Activated CD4-positive, alpha-beta T cell treated with anti-CD3 and anti-CD28 coated beads for 1 hour (primary cell): ENCODE measurements at regions not wholly inside any gene's neighbourhood (a gene's known extent, or its start where the extent isn't known, plus 50 kb on each side); places are given as distances from the start of the nearest gene placed in this dataset.
"Not testable (repeated sequence)": the region's sequence is repeated elsewhere in the genome, so short reads cannot be mapped to it uniquely, and the experiment has no call there.

Experiments used
- DNase-seq: peaks from one replicate; pipeline ENCODE4 v3.0.0-alpha.2; 2020

GRCh38 chr21:28877318-28877884, 115.3 kb downstream of the LTN1 start:
- no peak for DNase-seq

GRCh38 chr21:28875078-28875477, 117.6 kb downstream of the LTN1 start:
- no peak for DNase-seq

DNA sequence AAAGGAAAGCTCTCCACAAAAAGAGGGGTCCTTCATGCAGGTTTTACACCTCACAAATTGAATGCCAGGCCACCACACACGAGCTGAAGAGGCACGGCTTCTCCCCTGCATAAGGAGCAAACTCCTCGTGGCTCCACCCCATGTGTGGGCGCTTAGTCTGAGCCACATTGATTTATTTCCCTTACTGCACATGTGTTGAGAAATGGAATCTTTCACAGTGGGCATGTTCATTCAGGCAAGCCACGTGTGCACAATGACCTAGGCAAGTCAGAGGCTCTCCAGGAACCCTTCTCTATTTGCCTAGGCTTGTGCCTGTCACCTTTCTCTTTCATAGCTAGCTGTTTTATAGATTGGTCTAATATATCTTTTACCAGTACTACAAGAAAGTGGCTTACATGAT, 120.5 kb downstream of the LTN1 start:
- DNase-seq = no peak

DNA sequence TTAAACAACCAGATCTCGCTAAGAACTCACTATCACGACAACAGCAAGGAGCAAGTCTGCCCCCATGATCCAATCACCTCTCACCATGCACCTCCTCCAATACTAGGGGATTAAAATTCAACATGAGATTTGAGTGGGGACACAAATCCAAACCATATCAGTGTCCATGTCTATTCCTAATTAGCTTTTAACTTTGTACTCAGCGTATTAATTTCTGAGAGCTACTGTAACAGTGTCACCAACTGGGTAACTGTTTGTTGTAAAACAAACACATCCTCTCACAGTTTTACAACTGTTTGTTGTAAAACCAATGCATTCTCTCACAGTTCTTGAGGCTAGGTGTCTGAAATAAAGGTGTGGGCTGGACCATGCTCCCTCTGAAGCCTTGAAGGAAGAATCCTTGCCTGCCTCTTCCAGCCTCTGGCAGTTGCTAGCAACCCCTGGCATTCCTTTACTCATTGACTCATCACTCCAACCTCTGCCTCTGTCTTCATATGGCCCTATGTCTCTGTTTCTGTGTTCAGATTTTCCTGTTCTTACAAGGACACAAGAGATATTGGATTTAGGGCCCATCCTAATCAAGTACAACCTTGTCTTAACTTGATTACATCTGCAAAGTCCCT, 121.2 kb downstream of the LTN1 start:
- DNase-seq = no peak

GRCh38 chr21:28867401-28867800, 125.3 kb downstream of the LTN1 start:
- DNase-seq = no peak

DNA sequence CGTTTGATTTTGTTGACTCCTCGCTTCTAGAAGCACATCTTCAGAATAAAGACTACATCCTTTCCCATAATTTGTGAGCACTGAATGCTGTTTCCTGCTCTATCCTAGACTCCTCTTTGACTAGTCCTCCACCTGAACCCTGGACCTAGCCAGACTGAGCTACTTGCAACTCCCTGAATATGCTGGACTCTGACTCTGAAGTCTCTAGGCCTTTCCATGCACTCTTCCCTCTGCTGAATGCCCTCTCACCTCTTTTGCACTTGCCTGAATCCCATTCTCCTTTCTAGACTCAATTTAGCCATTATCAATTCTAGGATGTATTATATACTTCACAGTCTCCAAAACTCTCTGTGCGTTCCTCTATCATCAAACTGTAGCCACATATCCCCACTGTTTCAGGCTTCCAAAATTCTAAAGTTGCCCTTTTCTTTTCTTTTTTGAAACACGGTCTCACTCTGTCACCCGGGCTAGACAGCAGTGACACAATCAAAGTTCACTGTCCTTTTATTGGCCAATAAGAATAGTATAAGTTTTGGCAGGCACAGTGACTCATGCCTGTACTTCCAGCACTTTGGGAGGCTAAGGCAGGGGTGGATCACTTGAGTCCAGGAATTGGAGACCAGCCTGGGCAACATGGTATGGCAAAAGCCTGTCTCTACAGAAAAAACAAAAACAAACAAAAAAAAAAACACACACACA, 127.0 kb downstream of the LTN1 start:
- no peak for DNase-seq

DNA sequence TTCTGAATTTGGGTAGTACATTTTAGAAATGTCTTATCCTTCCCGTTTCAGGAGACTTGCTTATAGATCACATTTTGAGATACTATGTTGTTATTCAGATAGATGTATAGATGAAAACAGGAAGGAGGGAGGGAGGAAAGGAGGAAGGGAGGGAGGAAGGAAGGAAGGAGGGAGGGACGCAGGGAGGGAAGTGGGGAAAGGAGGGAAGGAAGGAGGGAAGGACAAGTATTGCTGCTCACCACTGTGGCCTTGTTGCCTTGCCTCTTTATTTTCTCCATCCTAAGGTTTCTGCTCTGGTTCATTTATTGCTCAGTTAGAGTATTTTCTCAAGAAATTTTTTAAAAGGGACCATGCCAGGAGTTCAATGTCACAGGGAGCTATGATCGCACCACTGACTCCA, 134.3 kb downstream of the LTN1 start:
- DNase-seq = no peak

DNA sequence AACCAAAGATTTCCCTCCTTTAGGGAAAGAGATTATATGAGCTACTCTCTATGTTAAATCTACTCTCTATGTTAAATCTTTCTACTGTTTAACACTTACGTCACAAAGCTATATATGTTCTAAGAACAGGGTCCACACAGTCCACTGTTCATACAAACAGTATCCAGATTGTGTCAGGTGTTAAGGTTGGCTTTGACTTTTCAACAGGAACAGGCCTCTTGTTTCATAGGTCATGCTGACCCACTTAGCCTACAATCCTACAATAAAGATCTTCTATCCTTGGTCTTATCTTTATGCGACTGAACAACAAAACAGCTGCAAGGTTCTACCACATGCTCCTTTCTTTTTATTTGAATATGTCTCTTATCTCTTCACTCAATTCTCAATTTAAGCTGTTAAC, 134.9 kb downstream of the LTN1 start:
- DNase-seq = no peak

GRCh38 chr21:28856588-28857250, 136.0 kb downstream of the LTN1 start:
- no peak for DNase-seq

DNA sequence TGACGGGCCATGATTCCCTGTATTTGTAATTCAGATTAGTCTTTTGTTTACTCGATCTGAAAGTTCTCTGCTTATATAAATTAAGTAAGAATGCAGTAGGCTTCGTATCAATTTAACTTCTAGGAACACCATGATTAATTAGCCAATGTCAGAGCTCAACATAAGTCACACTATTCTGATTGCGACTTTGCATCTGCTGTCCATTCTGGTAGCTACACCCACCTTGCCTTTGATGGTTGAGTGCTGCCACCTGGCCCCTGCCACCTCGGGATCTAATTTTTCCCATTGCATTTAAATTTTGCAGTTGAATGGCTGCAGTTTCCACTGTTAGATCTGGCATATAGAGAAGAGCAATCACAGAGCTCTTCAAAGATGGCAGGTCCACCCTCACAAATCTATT, 140.0 kb downstream of the LTN1 start:
- no peak for DNase-seq

DNA sequence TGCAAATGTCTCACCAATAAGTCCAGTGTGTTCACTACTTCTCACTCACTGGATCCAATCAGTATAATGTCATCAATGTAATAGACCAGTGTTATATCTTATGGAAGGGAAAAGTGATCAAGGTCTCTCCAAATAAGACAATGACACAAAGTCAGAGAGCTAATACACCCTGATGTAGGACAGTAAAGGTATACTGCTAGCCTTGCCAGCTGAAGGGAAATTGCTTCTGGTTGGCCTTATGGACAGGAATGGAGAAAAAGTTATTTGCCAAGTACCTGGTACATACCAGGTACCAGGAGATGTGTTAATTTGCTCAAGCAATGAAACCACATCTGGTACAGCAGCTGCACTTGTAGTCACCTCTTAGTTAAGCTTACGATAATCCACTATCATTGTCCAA, 141.0 kb downstream of the LTN1 start:
- DNase-seq = no peak

GRCh38 chr21:28839237-28839636, 153.4 kb downstream of the LTN1 start:
- DNase-seq = not testable (repeated sequence)

DNA sequence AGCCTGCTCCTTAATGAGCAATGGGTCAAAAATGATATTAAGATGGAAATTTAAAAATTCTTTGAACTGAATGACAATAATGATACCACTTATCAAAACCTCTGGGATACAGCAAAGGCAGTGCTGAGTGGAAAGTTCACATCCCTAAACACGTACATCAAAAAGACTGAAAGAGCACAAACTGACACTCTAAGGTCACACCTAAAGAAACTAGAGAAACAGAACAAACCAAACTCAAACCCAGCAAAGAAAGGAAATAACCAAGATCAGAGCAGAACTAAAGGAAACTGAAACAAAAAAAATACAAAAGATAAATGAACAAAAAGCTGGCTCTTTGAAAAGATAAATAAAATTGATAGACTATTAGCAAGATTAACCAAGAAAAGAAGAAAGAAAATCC, 155.3 kb downstream of the LTN1 start:
- DNase-seq = not testable (repeated sequence)

DNA sequence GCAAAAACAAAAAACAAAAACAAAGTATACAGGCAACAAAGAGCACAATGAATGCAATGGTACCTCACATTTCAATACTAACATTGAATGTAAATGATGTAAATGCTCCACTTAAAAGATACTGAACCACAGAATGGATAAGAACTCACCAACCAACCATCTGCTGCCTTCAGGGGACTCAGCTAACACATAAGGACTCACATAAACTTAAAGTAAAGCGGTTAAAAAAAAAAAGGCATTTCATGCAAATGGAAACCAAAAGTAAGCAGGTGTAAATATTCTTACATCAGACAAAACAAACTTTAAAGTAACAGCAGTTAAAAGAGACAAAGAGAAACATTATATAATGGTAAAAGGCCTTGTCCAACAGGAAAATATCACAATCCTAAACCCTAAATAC, 156.1 kb downstream of the LTN1 start:
- DNase-seq = not testable (repeated sequence)

DNA sequence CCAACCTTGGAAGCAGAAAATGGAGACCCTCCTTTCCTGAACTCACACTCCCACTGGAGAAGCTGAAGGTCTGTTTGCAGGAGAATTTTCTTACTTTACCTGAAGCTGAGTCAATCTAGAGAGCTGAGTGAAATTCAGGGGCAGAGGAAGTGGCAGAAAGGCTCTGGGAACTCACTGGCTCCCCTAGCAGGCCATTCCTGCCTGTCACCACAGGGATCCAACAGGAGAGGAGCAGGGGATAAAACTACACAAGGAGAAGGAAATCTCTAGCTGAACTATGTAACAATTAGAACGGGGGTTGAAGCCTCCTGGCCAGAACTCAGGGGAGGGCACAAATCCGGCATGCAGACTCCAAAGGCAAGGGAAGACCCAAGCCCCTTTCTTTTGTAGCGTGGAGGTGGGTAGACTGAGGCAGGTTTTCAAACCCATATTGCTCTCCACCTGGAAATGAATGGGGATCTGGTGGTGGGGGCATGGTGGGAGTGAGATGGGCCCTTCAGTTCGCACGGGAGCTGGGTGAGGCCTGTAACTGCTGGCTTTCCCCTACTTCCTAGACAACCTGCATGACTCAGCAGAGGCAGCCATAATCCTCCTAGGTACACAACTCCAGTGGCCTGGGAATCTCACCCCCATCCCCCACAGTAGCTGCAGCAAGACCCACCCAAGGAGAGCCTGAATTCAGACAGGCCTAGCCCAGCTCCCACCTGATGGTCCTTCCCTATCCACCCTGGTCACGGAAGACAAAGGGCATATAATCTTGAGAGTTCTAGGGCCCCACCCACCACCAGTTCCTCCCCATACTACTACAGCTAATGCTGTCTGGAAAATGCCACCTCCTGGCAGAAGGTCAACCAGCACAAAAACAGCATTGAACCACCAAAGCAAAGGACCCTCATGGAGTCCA, 158.1 kb downstream of the LTN1 start:
- no peak for DNase-seq

DNA sequence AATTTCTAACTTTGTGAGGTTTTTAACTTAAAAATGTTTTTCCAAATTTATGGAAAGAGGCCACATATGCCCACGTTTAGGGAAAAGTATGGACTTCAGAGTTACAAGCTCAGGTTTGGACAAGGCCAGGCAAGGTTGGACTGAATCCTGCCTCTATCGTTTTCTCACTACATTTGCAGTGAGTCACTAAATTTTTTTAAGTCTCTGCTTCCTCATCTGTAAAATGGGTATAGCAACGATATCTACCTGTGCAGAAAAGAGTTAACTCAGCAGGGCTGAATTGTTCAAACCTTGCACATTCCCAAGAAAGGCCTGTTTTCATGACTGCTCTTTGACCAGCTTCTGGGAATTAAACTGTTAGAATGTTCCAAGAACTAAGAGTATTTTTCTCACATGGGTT, 159.1 kb downstream of the LTN1 start:
- DNase-seq = no peak

DNA sequence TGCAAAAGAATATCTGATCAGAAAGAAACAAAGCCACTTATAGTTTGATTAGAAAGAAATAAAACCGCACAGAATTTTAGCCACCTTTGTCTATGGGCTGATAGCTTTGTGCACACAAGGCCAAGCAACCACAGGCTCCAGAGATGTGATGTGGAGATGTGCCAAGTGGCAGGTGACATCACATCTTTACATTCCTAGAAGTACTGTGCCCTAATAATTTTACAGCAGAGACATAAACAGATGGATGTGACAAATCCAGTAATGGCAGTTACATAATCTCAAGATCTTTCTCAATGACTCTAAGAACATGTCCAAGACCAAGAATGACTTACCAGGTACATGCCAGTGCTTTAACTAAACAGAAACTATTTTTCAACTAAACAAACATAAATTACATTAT, 159.5 kb downstream of the LTN1 start:
- DNase-seq = no peak

DNA sequence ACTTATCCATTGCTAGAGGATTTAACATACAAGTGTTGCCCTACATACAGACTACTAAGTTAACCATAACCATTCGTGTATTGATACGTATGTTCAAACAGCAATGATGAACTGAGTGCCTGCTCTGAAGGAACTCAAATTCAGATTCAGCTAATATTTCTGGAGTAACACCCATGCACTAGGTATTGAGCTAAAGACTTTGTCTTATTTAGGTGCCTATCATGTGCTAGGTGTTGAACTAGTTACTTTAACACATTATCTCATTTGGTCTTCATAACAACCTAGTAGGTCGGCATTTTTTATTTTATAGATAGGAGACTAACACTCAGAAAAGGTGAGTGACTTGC, 160.0 kb downstream of the LTN1 start:
- no peak for DNase-seq

- no peak for DNase-seq
These were observed 160.5 kb downstream of the LTN1 start for GRCh38 chr21:28832013-28832714.

- no peak for DNase-seq
These were observed 163.7 kb downstream of the LTN1 start for GRCh38 chr21:28828981-28829380.

DNA sequence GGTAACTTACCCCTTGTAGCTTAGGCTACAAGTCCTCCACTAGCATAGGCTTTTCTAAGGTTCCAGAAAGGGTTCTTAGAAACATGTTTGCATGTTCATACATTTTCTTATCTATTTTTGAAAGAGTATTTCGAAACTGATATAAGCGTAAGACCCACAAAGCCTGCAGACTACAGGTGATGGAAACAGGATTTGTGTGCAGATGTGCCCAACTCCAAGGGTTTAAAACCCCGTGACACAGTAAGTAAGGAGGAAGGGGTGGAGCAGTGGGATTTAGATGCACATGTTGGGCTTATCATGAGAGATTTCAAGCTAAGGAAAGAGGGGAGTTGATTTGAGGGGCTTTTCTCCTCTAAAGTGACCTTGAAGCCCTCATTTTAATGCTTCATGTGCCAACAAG, 164.7 kb downstream of the LTN1 start:
- DNase-seq = no peak

DNA sequence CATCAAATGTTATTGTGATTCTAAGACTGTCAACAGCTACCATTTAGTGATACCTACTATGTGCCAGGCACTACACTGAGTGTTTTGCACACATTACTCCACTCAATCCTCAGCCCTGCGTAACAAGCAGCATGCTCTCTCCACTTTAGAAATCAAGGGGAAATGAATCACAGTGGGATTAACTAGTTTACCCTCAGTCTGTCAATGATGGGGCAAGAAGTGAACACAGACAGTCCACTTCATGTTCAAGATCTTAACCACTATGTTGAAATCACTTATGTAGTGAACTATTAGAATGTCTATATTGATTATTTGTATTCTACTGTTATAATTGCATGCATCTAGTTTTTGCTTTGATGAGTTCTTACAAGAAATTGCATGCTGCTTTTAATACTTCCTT, 165.3 kb downstream of the LTN1 start:
- DNase-seq = no peak

- DNase-seq = no peak
These were observed 166.1 kb downstream of the LTN1 start for GRCh38 chr21:28826569-28826968.
